PC-3 (cell line): ENCODE measurements at regions not wholly inside any gene's neighbourhood (a gene's known extent, or its start where the extent isn't known, plus 50 kb on each side); places are given as distances from the start of the nearest gene placed in this dataset.

Experiments used
- ATAC-seq: fragments of 200-7000 bp; cut with Tn5 transposase; 2 replicates; pipeline ENCODE4 v1.9.1; 2020; ENCODE audit warnings: mild to moderate bottlenecking, moderate library complexity
- BruUV-seq: library from RNA; stranded (reverse); fragments of 400-500 nt; replicated peaks from 2 replicates; lab custom pipeline; 2021; lab: Mats Ljungman, UMichigan
- CTCF ChIA-PET: fragments of 300-600 bp; sonication (Branson Sonifier 250); formaldehyde crosslinking; loops from one replicate; lab custom pipeline; 2022; ENCODE audit warnings: antibody characterized with exemption; lab: Charles Lee
- POLR2A ChIA-PET: fragments of 300-600 bp; sonication (Branson Sonifier 250); formaldehyde crosslinking; loops from one replicate; lab custom pipeline; 2022; ENCODE audit warnings: antibody characterized with exemption; ENCODE audit not compliant: unreplicated experiment; lab: Charles Lee
- DNase-seq: peaks from one replicate; pipeline ENCODE4 v3.0.0-alpha.2; 2015
- H2AFZ ChIP-seq: fragments of 300-600 bp; sonication (generic); 2 replicates; pipeline ENCODE4 v1.6.0; 2016; ENCODE audit warnings: antibody characterized with exemption, low read length
- H3F3A ChIP-seq: fragments of 300-600 bp; sonication (generic); one replicate; pipeline ENCODE4 v1.6.0; 2017; ENCODE audit warnings: antibody characterized with exemption, low read length, control low read depth, mild to moderate bottlenecking; ENCODE audit not compliant: unreplicated experiment
- H3K27ac ChIP-seq: fragments of 300-600 bp; sonication (generic); 2 replicates; pipeline ENCODE4 v1.5.1; 2016; ENCODE audit warnings: mild to moderate bottlenecking, low read length
- H3K27me3 ChIP-seq: fragments of 300-600 bp; sonication (generic); 2 replicates; pipeline ENCODE4 v1.6.1; 2016; ENCODE audit warnings: low read length, mixed read lengths
- H3K36me3 ChIP-seq: fragments of 300-600 bp; sonication (generic); 2 replicates; pipeline ENCODE4 v1.6.1; 2016; ENCODE audit warnings: low read depth, mixed run types, low read length, mixed read lengths
- H3K4me1 ChIP-seq: fragments of 300-600 bp; sonication (generic); 2 replicates; pipeline ENCODE4 v1.5.1; 2016; ENCODE audit warnings: low read length; ENCODE audit not compliant: insufficient read depth
- H3K4me2 ChIP-seq: fragments of 300-600 bp; sonication (generic); 2 replicates; pipeline ENCODE4 v1.6.0; 2016; ENCODE audit warnings: low read length
- H3K4me3 ChIP-seq: fragments of 300-600 bp; sonication (generic); 2 replicates; pipeline ENCODE4 v1.5.1; 2016; ENCODE audit warnings: mild to moderate bottlenecking, low read length, mixed read lengths
- H3K79me2 ChIP-seq: fragments of 300-600 bp; sonication (generic); 2 replicates; pipeline ENCODE4 v1.6.1; 2017; ENCODE audit warnings: low read length, mixed read lengths
- H3K9ac ChIP-seq: fragments of 300-600 bp; sonication (generic); 2 replicates; pipeline ENCODE4 v1.6.0; 2016; ENCODE audit warnings: mild to moderate bottlenecking, low read length
- H3K9me2 ChIP-seq: fragments of 300-600 bp; sonication (generic); replicated peaks from 2 replicates; pipeline ENCODE4 v1.6.1; 2016; ENCODE audit warnings: mixed run types, low read length, mixed read lengths
- H3K9me3 ChIP-seq: fragments of 300-600 bp; sonication (generic); 2 replicates; pipeline ENCODE4 v1.6.1; 2016; ENCODE audit warnings: low read length, mixed read lengths
- H4K20me1 ChIP-seq: fragments of 300-600 bp; sonication (generic); 2 replicates; pipeline ENCODE4 v1.6.1; 2016; ENCODE audit warnings: low read length, mixed read lengths
- EZH2 ChIP-seq: fragments of 300-600 bp; sonication (generic); IDR thresholded peaks from one replicate; pipeline ENCODE4 v1.6.1; 2017; ENCODE audit warnings: antibody characterized with exemption, mild to moderate bottlenecking, low read length; ENCODE audit not compliant: unreplicated experiment
- EZH2phosphoT487 ChIP-seq: fragments of 300-600 bp; sonication (generic); IDR thresholded peaks from 2 replicates; pipeline ENCODE4 v1.6.1; 2018; ENCODE audit warnings: mild to moderate bottlenecking, antibody characterized with exemption, low read length, borderline replicate concordance
- intact Hi-C: fragments of 100-400 bp; cut with micrococcal nuclease; formaldehyde crosslinking; loops from 2 replicates; pipeline ENCODE4 v1.9.0; 2023
- TF ChIP-seq, protein P1 (sequence below): fragments of 300-600 bp; sonication (generic); conservative IDR thresholded peaks from 2 replicates; pipeline ENCODE4 v1.5.1; 2017; ENCODE audit warnings: antibody characterized with exemption, low read depth, mild to moderate bottlenecking, low read length

DNA sequence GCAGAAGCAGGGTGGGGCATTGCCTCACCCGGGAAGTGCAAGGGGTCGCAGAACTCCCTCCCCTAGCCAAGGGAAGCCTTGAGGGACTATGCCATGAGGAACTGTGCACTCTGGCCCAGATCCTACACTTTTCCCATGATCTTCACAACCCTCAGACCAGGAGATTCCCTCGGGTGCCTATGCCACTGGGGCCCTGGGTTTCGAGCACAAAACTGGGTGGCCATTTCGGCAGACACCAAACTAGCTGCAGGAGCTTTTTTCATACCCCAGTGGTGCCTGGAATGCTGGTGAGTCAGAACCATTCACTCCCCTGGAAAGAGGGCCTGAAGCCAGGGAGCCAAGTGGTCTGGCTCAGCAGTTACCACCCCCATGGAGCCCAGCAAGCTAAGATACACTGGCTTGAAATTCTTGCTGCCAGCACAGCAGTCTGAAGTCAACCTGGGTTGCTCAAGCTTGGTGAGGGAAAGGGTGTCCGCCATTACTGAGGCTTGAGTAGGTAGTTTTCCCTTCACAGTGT, 573.7 kb upstream of the ANO3 start:
- Histone ChIP-seq H3K9me3 (no peaks in the 10 kb centered on the region), H3K4me3 (no peak overlapping the region), H3F3A (no peaks in the 10 kb centered on the region), H3K27ac (no peak overlapping the region), H3K9ac (no peak overlapping the region), H4K20me1 (no peaks in the 10 kb centered on the region), H3K4me2 (no peak overlapping the region), H3K4me1 (no peaks in the 10 kb centered on the region), H2AFZ (no peak overlapping the region), H3K9me2 (no peaks in the 10 kb centered on the region), H3K79me2 (no peaks in the 10 kb centered on the region), H3K36me3 (no peaks in the 10 kb centered on the region), H3K27me3 (no peaks in the 10 kb centered on the region)
- BruUV-seq, result no TSS peak
- DNase-seq (no peak), ATAC-seq (no peak)
- TF ChIP-seq EZH2phosphoT487, result no peak
- TF ChIP-seq EZH2, result no peak
- TF ChIP-seq, protein P1, sequence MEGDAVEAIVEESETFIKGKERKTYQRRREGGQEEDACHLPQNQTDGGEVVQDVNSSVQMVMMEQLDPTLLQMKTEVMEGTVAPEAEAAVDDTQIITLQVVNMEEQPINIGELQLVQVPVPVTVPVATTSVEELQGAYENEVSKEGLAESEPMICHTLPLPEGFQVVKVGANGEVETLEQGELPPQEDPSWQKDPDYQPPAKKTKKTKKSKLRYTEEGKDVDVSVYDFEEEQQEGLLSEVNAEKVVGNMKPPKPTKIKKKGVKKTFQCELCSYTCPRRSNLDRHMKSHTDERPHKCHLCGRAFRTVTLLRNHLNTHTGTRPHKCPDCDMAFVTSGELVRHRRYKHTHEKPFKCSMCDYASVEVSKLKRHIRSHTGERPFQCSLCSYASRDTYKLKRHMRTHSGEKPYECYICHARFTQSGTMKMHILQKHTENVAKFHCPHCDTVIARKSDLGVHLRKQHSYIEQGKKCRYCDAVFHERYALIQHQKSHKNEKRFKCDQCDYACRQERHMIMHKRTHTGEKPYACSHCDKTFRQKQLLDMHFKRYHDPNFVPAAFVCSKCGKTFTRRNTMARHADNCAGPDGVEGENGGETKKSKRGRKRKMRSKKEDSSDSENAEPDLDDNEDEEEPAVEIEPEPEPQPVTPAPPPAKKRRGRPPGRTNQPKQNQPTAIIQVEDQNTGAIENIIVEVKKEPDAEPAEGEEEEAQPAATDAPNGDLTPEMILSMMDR, result no peak
- intact Hi-C loops, result no loop called here
- ChIA-PET POLR2A (no interaction called here), CTCF (no interaction called here)

DNA sequence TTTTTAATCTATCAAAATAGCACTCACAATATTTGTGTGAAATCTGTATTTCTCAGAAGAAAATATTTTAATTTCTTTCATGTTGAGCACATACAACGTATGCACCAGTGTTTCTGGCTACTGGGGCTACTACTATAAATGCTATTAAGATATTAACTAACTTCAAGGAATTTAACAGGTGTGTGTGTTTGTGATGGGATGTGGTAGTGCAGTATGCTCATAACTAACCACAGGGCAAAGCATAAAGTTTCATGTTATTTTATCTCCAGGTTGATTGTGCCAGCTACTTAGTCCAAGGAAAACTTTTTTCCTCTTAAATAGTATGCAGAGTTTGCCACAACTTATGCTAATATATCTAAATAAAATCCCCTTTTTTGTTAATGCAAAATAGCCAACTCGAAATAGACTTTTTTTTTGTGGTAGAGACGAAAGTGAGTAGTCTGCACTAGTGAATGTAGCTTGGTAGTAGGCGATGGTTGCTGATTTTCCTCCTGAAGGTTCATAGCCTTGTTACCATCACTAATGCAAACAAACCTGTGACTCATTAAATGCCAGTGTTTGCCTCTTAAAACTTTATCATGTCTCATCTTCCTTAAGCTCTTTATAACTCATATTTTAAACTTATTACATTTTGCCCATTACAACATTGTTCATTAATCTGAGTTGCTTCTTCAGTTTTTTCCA, 565.5 kb upstream of the ANO3 start:
- no peaks in the 10 kb centered on the region for H4K20me1 ChIP-seq
- no peaks in the 10 kb centered on the region for H3K27me3 ChIP-seq
- peak; percentile 64 for DNase-seq
- no peaks in the 10 kb centered on the region for H3K79me2 ChIP-seq
- POLR2A ChIA-PET, result interaction anchor here (0.5 to 0.6 kb wide), 3 partner anchors 14 to 1338 kb away, joined by 3 to 5 read pairs (median 3); no protein-coding TSS in a partner anchor
- peak; percentile 95 for ATAC-seq
- no peak overlapping the region for H3K4me3 ChIP-seq
- H2AFZ ChIP-seq, result no peak overlapping the region
- intact Hi-C loops, result no loop called here
- no peak overlapping the region for H3K9ac ChIP-seq
- H3K4me1 ChIP-seq, result peaks cover 22% of the 10 kb centered on the region
- no peak for TF ChIP-seq EZH2phosphoT487
- TF ChIP-seq, protein P1, result no peak
- no peak for TF ChIP-seq EZH2
- peaks cover 6% of the 10 kb centered on the region for H3F3A ChIP-seq
- peak overlapping the region; percentile 69 for H3K4me2 ChIP-seq
- CTCF ChIA-PET, result interaction anchor here (0.6 kb wide), 2 partner anchors 32 to 518 kb away, joined by 3 read pairs; no protein-coding TSS in a partner anchor
- no TSS peak for BruUV-seq
- H3K9me3 ChIP-seq, result no peaks in the 10 kb centered on the region
- no peaks in the 10 kb centered on the region for H3K36me3 ChIP-seq
- peak overlapping the region; percentile 76 for H3K27ac ChIP-seq
- H3K9me2 ChIP-seq, result no peaks in the 10 kb centered on the region

DNA sequence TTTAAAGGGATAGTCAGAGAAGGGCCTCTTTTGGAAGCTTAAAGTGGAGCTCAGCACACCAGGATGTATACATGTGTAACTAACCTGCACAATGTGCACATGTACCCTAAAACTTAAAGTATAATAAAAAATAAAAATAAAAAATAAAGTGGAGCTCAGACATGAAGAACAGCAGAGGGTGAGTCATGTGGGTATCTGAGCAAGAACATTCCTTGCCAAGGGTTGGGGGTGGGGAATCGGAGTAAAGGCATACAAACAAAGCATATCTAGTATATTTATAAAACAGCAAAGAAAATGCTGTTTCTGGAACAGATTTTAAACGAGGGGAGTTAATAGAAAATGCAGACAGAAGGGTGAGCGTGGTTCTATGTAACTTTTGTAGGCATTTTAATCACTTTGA, 562.6 kb upstream of the ANO3 start:
- Histone ChIP-seq H3K4me2 (peak overlapping the region; percentile 22; the same call in 1 of the 2 replicates), H3K27me3 (no peaks in the 10 kb centered on the region), H3F3A (peaks cover 6% of the 10 kb centered on the region), H3K27ac (no peak overlapping the region), H3K36me3 (no peaks in the 10 kb centered on the region), H3K9me2 (no peaks in the 10 kb centered on the region), H4K20me1 (no peaks in the 10 kb centered on the region), H3K4me3 (no peak overlapping the region), H3K9me3 (no peaks in the 10 kb centered on the region), H3K4me1 (peaks cover 22% of the 10 kb centered on the region), H3K79me2 (no peaks in the 10 kb centered on the region), H3K9ac (no peak overlapping the region), H2AFZ (no peak overlapping the region)
- intact Hi-C loops, result no loop called here
- no TSS peak for BruUV-seq
- TF ChIP-seq EZH2phosphoT487, result no peak
- TF ChIP-seq, protein P1, result no peak
- DNase-seq, result peak; percentile 19
- 0 out of 2 replicates have a peak, but pooled peaks have one; percentile 7 for ATAC-seq
- ChIA-PET POLR2A (no interaction called here), CTCF (no interaction called here)
